OCI-LY7 (cell line): ENCODE measurements at regions not wholly inside any gene's neighbourhood (a gene's known extent, or its start where the extent isn't known, plus 50 kb on each side); places are given as distances from the start of the nearest gene placed in this dataset.

ENCODE experiments used
- BruUV-seq: library from RNA; stranded (reverse); fragments of 400-500 nt; replicated peaks from 2 replicates; lab custom pipeline; 2021; lab: Mats Ljungman, UMichigan
- CTCF ChIA-PET: fragments of 300-600 bp; sonication (Branson Sonifier 250); formaldehyde crosslinking; loops from one replicate; lab custom pipeline; 2022; ENCODE audit warnings: antibody characterized with exemption; ENCODE audit not compliant: unreplicated experiment; lab: Charles Lee
- POLR2A ChIA-PET: fragments of 300-600 bp; sonication (Branson Sonifier 250); formaldehyde crosslinking; loops from one replicate; lab custom pipeline; 2022; ENCODE audit warnings: antibody characterized with exemption; lab: Charles Lee
- DNase-seq: peaks from one replicate; pipeline ENCODE4 v3.0.0-alpha.2; 2015; ENCODE audit warnings: low spot score
- H2AFZ ChIP-seq: fragments of 200-600 bp; sonication (generic), shearing (Covaris generic); 2 replicates; pipeline ENCODE4 v1.6.1; 2014; ENCODE audit warnings: mild to moderate bottlenecking, antibody characterized with exemption, low read length, moderate library complexity
- H3K27ac ChIP-seq: fragments of 200-600 bp; sonication (generic); 2 replicates; pipeline ENCODE4 v1.5.1; 2014; ENCODE audit warnings: mixed run types, low read depth, mild to moderate bottlenecking, moderate library complexity, low read length, inconsistent platforms; ENCODE audit not compliant: poor library complexity, severe bottlenecking
- H3K36me3 ChIP-seq: fragments of 200-600 bp; sonication (generic); 2 replicates; pipeline ENCODE4 v1.6.1; 2014; ENCODE audit warnings: mild to moderate bottlenecking, antibody characterized with exemption, low read length, moderate library complexity, mixed read lengths; ENCODE audit not compliant: insufficient read depth
- H3K4me1 ChIP-seq: fragments of 200-600 bp; sonication (generic); 2 replicates; pipeline ENCODE4 v1.5.1; 2014; ENCODE audit warnings: mild to moderate bottlenecking, low read length; ENCODE audit not compliant: insufficient read depth, poor library complexity, severe bottlenecking
- H3K4me2 ChIP-seq: fragments of 200-600 bp; sonication (generic); 2 replicates; pipeline ENCODE4 v1.6.1; 2014; ENCODE audit warnings: mild to moderate bottlenecking, low read length
- H3K4me3 ChIP-seq: fragments of 200-600 bp; sonication (generic); 2 replicates; pipeline ENCODE4 v1.5.1; 2014; ENCODE audit warnings: mild to moderate bottlenecking, low read depth, low read length; ENCODE audit not compliant: poor library complexity, severe bottlenecking
- H3K79me2 ChIP-seq: fragments of 200-600 bp; sonication (generic); 2 replicates; pipeline ENCODE4 v1.6.1; 2016; ENCODE audit warnings: low read depth, mild to moderate bottlenecking, low read length, moderate library complexity, mixed read lengths; ENCODE audit not compliant: insufficient read depth
- H3K9me2 ChIP-seq: fragments of 200-600 bp; sonication (generic); 2 replicates; pipeline ENCODE4 v1.6.1; 2016; ENCODE audit warnings: mild to moderate bottlenecking, low read length, mixed read lengths; ENCODE audit not compliant: insufficient read depth
- H3K9me3 ChIP-seq: fragments of 200-600 bp; sonication (generic); 2 replicates; pipeline ENCODE4 v1.6.1; 2014; ENCODE audit warnings: mild to moderate bottlenecking, mixed run types, low read length, mixed read lengths
- H4K20me1 ChIP-seq: fragments of 200-600 bp; sonication (generic); 2 replicates; pipeline ENCODE4 v1.6.1; 2014; ENCODE audit warnings: mild to moderate bottlenecking, antibody characterized with exemption, low read length, moderate library complexity, mixed read lengths; ENCODE audit not compliant: insufficient read depth
- EZH2phosphoT487 ChIP-seq: fragments of 200-600 bp; sonication (generic); IDR thresholded peaks from 2 replicates; pipeline ENCODE4 v1.6.1; 2018; ENCODE audit warnings: low read depth, borderline replicate concordance, mild to moderate bottlenecking, mixed run types, antibody characterized with exemption, low read length, moderate library complexity, mixed read lengths
- intact Hi-C: fragments of 100-400 bp; cut with micrococcal nuclease; formaldehyde crosslinking; loops from one replicate; pipeline ENCODE4 v1.10.0; 2022; ENCODE audit not compliant: unreplicated experiment
- TF ChIP-seq, protein P1 (sequence below): fragments of 200-600 bp; sonication (generic); conservative IDR thresholded peaks from 2 replicates; pipeline ENCODE4 v1.5.1; 2014; ENCODE audit warnings: mild to moderate bottlenecking, antibody characterized with exemption, low read length, moderate library complexity, mixed read lengths

DNA sequence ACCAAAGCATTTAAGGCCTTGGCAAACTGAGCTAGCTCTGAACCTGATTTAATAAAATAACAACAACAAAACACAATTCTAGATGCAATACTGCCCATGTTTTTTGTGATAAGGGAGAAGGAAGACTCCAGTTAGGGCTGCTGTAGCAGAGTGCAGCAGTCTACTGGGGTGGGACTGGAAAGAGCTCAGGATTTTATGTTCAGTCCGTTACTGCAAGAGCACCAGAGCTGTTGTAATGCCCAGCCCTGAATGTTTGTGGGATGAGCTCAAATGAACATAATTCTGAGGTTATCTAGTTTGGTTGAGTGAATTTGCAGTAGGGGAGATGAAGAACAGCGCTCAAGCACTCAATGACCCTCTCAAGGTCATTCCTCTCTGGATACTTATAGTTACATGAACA is 743.8 kb downstream of the FAT4 start:
- H3K79me2 ChIP-seq: no peaks in the 10 kb centered on the region
- H3K36me3 ChIP-seq: no peaks in the 10 kb centered on the region
- H3K27ac ChIP-seq: no peak overlapping the region
- no peak for TF ChIP-seq EZH2phosphoT487
- TF ChIP-seq, protein P1, sequence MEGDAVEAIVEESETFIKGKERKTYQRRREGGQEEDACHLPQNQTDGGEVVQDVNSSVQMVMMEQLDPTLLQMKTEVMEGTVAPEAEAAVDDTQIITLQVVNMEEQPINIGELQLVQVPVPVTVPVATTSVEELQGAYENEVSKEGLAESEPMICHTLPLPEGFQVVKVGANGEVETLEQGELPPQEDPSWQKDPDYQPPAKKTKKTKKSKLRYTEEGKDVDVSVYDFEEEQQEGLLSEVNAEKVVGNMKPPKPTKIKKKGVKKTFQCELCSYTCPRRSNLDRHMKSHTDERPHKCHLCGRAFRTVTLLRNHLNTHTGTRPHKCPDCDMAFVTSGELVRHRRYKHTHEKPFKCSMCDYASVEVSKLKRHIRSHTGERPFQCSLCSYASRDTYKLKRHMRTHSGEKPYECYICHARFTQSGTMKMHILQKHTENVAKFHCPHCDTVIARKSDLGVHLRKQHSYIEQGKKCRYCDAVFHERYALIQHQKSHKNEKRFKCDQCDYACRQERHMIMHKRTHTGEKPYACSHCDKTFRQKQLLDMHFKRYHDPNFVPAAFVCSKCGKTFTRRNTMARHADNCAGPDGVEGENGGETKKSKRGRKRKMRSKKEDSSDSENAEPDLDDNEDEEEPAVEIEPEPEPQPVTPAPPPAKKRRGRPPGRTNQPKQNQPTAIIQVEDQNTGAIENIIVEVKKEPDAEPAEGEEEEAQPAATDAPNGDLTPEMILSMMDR: no peak
- intact Hi-C loops: no loop called here
- no peak overlapping the region for H3K4me2 ChIP-seq
- H3K4me1 ChIP-seq: no peaks in the 10 kb centered on the region
- BruUV-seq: no TSS peak
- H3K9me2 ChIP-seq: no peaks in the 10 kb centered on the region
- no peaks in the 10 kb centered on the region for H3K9me3 ChIP-seq
- ChIA-PET CTCF (no interaction called here), POLR2A (no interaction called here)
- H3K4me3 ChIP-seq: no peak overlapping the region
- H4K20me1 ChIP-seq: no peaks in the 10 kb centered on the region
- DNase-seq: no peak
- H2AFZ ChIP-seq: no peak overlapping the region

DNA sequence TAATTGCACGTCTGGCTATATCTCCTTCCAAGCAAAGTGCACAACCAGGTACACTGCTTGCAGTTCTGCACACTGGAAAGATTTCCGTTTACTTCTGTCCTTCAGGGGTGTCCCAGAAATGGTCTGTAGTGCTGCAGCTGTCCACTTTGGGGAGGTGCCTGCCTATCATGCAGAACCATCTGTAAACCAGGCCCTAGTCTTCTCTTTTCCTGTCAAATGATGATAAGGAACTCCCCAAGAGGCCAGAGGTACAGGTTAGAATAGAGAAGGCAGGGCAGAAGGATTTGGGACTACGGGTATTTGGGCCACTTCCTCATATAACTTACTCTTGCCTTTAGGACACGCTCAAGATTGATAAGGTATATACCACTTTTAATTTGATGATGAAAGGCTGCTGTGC is 746.9 kb downstream of the FAT4 start:
- H3K9me3 ChIP-seq: no peaks in the 10 kb centered on the region
- BruUV-seq: no TSS peak
- H3K27ac ChIP-seq: no peak overlapping the region
- TF ChIP-seq, protein P1: no peak
- no peak for TF ChIP-seq EZH2phosphoT487
- H3K36me3 ChIP-seq: no peaks in the 10 kb centered on the region
- no peaks in the 10 kb centered on the region for H3K79me2 ChIP-seq
- no peak overlapping the region for H2AFZ ChIP-seq
- H3K4me1 ChIP-seq: no peaks in the 10 kb centered on the region
- DNase-seq: no peak
- H4K20me1 ChIP-seq: no peaks in the 10 kb centered on the region
- no peaks in the 10 kb centered on the region for H3K9me2 ChIP-seq
- H3K4me2 ChIP-seq: no peak overlapping the region
- intact Hi-C loops: no loop called here
- POLR2A ChIA-PET: no interaction called here
- no peak overlapping the region for H3K4me3 ChIP-seq
- CTCF ChIA-PET: no interaction called here

DNA sequence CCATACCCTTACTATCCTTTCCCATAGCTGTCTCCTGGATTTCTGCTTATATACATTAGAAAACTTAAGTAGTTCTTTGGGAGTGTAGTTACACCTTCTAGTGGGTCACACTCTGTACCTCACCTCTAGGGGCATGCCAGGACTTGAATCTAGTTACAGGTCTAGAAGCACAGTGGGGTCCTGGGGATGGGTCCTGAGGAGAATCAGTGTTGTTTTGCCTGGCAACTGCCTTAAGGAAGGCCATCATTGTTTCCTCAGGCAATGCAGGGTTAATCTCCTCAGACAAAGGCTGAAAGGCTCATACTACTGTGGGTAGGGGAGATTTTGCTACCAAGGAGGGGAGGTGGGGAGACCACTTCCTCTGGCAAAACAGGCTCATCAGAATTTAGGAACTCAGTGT is 750.3 kb downstream of the FAT4 start:
- CTCF ChIA-PET: no interaction called here
- POLR2A ChIA-PET: no interaction called here
- Histone ChIP-seq H3K36me3 (no peaks in the 10 kb centered on the region), H3K79me2 (no peaks in the 10 kb centered on the region), H3K9me2 (no peaks in the 10 kb centered on the region), H4K20me1 (no peaks in the 10 kb centered on the region), H3K9me3 (no peaks in the 10 kb centered on the region), H3K4me3 (no peak overlapping the region), H3K27ac (no peak overlapping the region), H3K4me2 (no peak overlapping the region), H2AFZ (no peak overlapping the region), H3K4me1 (no peaks in the 10 kb centered on the region)
- no peak for TF ChIP-seq EZH2phosphoT487
- TF ChIP-seq, protein P1: no peak
- no peak for DNase-seq
- BruUV-seq: no TSS peak
- intact Hi-C loops: no loop called here
